HG03175 (cell line): ENCODE measurements at regions not wholly inside any gene's neighbourhood (a gene's known extent, or its start where the extent isn't known, plus 50 kb on each side); places are given as distances from the start of the nearest gene placed in this dataset.

ENCODE experiments used
- ATAC-seq: cut with Tn5 transposase; IDR thresholded peaks from one replicate; pipeline ENCODE4 v1.9.1; 2021; ENCODE audit warnings: mild to moderate bottlenecking, moderate library complexity; ENCODE audit not compliant: unreplicated experiment

- no peak for ATAC-seq
These were observed 633.5 kb downstream of the PTPRU start for GRCh38 chr1:29869802-29870201.

- ATAC-seq: no peak
These were observed 632.6 kb downstream of the PTPRU start for GRCh38 chr1:29868944-29869343.

GRCh38 chr1:29868096-29868495 lies 631.8 kb downstream of the PTPRU start:
- no peak for ATAC-seq

GRCh38 chr1:29865051-29865450 lies 628.7 kb downstream of the PTPRU start:
- no peak for ATAC-seq

- ATAC-seq: no peak
These were observed 628.2 kb downstream of the PTPRU start for GRCh38 chr1:29864431-29865022.

GRCh38 chr1:29861922-29862321 lies 625.6 kb downstream of the PTPRU start:
- no peak for ATAC-seq

- no peak for ATAC-seq
These were observed 625.1 kb downstream of the PTPRU start for GRCh38 chr1:29861446-29861845.

GRCh38 chr1:29860681-29861080 lies 624.4 kb downstream of the PTPRU start:
- ATAC-seq: no peak

GRCh38 chr1:29860056-29860455 lies 623.7 kb downstream of the PTPRU start:
- no peak for ATAC-seq

- ATAC-seq: no peak
These were observed 622.8 kb downstream of the PTPRU start for GRCh38 chr1:29859126-29859525.

GRCh38 chr1:29858646-29859045 lies 622.3 kb downstream of the PTPRU start:
- ATAC-seq: no peak

- no peak for ATAC-seq
These were observed 620.2 kb downstream of the PTPRU start for GRCh38 chr1:29856340-29857114.

GRCh38 chr1:29855561-29856160 lies 619.3 kb downstream of the PTPRU start:
- ATAC-seq: no peak

- no peak for ATAC-seq
These were observed 618.5 kb downstream of the PTPRU start for GRCh38 chr1:29854700-29855276.

- no peak for ATAC-seq
These were observed 617.5 kb downstream of the PTPRU start for GRCh38 chr1:29853716-29854330.

GRCh38 chr1:29852248-29852647 lies 615.9 kb downstream of the PTPRU start:
- no peak for ATAC-seq

GRCh38 chr1:29851691-29852090 lies 615.4 kb downstream of the PTPRU start:
- ATAC-seq: no peak

GRCh38 chr1:29849991-29850757 lies 613.9 kb downstream of the PTPRU start:
- no peak for ATAC-seq

- no peak for ATAC-seq
These were observed 612.9 kb downstream of the PTPRU start for GRCh38 chr1:29849038-29849750.

GRCh38 chr1:29845910-29846309 lies 609.6 kb downstream of the PTPRU start:
- no peak for ATAC-seq
